HG02588 (cell line): ENCODE measurements at regions not wholly inside any gene's neighbourhood (a gene's known extent, or its start where the extent isn't known, plus 50 kb on each side); places are given as distances from the start of the nearest gene placed in this dataset.

ENCODE experiments used
- ATAC-seq: cut with Tn5 transposase; IDR thresholded peaks from one replicate; pipeline ENCODE4 v1.9.1; 2021; ENCODE audit warnings: mild to moderate bottlenecking, moderate library complexity; ENCODE audit not compliant: unreplicated experiment

DNA sequence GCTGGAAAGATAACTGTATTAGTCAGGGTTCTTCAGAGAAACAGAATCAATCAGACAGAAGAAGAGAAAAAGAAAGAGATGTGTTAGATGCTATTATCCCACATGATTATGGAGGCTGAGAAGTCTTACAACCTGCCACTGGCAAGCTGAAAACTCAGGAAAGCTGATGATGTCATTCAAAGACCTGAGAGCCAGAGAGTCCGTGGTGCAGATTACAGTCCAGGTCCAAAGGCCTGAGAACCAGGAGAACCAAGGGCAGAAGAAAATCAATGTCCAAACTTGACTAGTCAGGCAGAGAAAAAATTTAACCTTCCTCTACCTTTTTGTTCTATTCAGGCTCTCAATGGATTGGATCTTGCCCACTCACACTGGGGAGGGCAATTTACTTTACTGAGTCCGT is 172.5 kb downstream of the QDPR start:
- no peak for ATAC-seq

DNA sequence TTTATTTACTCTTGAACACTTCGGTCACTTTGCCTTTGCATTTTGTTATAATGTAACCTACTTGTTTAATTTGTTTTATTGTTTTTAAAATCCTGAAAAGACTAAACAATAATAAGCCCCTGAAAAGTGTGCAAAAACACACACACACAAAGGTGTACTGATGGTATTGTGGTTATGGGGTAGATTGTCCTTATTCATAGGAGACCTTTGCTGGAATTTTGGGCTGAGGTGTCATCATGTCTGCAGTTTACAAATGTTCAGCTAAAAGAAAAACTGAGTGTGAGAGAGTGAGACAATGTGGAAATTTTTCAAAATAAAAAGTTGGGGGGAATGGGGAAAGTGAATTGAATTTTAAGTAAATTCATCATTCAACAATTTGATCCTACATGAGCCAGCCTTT is 174.9 kb downstream of the QDPR start:
- ATAC-seq, result no peak

DNA sequence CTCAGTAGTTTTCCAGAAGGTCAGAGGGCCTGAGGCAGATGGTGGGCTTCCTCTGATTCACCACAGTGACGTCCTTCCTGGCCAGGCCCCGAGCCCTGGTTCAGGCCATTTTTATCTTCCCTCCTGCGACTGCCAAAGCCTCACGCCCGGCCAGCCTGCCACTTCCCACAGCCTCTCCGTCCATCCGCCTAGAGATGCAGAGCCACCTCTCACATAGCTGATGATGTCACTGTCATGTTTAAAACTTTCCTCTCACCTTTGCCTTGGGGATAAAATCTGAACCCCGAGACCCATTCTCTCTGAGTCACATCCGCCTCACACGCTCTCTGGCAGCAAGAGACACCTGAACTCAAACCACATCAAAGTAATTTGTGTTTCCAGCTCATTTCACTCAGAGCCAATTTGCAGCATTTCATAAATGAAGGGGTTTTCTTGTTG is 175.3 kb downstream of the QDPR start:
- no peak for ATAC-seq

DNA sequence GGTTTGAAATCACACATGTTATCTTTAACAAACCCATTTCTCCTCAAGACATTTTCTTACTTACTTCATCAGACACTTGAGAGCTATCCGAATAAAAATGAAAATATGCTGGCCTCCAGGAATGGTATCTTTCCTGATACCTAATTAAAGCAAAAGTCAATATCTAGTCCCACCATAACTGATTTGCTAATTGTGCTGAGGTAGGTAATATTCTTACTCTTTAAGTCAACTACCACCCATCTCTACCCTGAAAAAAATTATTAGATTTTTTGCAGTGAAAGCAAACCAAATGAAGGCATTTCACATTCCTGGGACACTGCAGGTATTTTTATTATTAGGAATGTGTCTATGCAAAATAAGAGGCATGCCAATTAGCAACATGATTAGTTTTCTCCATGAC is 175.8 kb downstream of the QDPR start:
- ATAC-seq, result no peak

DNA sequence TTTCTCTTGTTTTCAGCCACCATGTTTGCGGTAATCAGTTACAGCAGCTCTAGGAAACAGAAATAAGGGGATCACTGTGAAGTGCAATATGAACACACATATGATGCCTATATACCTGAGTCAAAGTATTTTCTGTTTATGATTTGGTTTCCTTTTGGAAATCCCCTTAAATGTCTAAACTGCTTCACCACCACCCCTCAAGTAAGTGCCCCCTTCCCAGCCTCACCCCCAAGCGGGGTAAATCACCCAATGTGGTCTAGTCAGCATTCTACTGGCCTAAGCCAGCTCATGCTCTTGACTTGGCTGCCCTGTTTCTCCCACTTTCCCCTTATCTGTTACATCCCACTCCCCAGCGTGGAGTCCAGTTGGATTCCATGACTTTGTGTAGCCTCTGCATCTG is 176.5 kb downstream of the QDPR start:
- no peak for ATAC-seq

DNA sequence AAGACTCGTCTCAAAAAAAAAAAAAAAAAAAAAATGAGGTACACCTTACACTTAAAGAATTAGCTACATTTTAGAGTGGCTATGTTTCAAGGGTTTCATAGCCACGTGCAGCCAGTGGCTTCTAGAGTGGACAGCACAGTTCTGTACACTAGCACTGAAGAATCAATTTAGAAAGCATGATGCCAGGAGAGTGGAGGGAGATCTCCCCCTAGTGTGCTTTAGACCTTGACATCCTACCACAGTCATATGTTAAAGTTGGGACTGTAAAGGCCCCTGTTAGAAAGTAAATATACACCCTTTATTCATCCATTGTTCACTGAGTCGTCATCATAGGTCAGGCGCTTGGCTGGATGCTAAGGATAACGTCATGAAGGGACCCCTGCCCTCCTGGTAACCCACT is 179.4 kb downstream of the QDPR start:
- no peak for ATAC-seq

DNA sequence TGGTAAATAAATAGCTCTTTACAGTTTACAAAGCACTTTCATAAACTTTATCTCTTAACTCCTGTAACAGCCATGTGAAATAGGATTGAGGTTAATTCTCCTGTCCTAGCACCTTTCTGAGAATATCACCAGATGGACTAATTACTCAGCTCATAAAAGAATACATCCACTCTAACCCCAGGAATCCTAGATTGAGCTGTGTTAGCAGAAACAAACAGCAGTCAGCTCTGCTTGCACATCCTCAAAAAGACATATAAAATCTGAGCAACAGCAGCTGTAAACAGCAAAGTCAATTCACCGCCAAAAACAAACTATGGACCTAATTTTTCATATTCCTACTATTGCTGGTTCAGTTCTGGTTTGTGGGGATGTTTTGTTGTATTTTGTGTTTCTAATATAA is 182.8 kb downstream of the QDPR start:
- no peak for ATAC-seq

DNA sequence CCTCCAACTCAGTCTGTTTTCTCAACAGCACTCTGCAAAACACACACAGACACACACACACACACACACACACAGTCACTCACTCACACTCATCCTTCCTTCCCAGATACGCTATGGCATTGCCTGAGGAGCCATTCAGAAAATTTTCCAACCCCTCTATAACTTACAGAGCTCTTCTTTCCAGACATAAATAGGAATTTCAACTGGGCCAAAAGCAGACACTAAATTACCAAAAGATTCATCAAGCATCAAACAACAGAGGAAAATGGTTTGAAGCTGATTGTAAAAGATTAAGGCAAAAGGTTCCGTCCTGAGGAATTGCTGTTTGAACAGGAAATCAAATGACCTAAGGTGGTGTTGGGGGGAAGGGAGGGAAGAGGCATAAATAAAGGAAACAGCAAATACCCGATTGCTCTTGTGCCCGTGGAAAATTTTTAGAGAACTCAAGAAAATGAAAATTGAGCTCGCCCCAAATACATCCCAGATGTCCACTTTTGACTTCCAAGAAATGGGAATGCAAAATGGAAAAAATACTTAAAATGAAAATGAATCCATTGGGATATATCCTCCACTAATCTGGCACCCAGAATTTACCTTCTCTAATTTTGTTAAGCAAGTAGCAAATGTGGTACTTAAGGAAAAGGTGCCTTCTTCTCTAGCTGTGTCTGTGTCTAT is 183.6 kb downstream of the QDPR start:
- ATAC-seq, result no peak

DNA sequence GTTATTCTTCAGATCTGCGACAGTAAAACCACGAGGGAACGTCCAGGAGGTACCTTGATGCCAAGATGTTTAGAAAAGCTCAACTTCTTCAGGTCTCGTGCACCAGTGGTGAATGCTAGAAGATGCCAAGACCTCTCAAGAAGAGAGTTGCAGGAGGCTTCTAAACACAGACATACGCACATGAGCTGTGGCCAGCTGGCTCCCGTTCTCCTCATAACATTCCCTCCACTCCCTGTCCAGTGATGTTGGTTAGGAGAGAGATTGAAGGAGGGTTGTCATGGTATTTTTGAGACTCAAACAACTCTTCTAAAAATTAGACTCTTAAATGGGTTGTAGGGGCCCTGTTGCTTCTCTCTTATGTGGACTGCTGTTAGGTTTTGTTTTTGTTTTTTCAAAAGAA is 184.3 kb downstream of the QDPR start:
- ATAC-seq, result no peak

DNA sequence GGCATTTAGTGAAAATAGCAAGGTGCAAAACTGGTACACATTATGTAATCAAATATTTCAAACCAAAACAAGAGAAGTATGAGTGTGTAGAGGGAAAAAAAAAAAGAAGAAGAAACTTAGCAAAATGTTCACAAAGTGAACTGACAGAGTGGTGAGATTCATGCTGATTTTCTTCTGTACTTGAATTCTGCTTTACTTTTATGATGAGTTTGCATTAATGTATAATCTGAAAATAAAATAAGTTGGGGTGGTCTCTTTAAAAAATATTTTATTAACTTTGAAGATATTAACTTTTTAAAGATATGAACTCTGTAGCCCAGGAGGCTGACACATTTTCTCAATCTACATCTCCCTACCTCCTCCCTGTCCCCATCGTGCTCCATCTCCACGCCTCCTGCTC is 185.1 kb downstream of the QDPR start:
- ATAC-seq, result no peak

DNA sequence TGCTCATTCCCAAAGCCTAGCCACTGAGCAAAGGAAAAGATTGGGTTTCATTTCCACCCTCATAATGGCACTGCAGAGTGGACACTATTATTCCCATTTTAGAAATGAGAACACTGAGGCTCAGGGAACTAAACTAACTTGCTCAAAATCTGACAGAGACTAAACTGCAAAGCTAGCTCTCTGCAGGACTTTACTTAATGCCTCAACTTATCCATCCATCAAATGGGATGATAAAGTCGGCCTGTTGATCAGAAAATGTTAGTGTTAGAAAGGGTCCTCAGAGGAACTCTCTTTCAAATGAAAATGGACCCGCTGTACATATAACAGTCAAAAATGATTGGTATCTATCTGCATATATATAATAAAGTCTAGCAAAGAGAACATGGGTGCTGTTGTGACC is 186.8 kb downstream of the QDPR start:
- no peak for ATAC-seq

DNA sequence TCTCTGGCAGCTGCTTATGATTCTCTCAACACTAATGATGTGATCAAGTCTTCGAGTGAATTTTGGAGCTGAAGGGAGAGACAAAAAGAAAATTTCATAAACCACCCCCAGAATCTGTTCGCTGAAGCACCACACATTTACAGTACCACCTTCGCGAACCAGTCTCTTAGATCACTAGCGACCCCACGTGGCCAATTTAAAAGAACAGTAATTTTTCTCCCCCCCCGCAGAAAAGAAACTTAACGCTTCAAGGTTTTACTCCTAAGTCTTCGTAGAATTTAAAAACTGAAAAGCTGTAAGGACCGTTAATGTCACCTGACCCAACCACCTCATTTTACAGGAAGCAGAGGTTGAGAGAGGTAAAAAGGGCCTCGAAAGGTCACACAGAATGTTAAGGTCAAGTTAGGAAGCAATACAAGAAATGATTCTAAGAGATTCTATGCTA is 187.5 kb downstream of the QDPR start:
- ATAC-seq, result no peak

DNA sequence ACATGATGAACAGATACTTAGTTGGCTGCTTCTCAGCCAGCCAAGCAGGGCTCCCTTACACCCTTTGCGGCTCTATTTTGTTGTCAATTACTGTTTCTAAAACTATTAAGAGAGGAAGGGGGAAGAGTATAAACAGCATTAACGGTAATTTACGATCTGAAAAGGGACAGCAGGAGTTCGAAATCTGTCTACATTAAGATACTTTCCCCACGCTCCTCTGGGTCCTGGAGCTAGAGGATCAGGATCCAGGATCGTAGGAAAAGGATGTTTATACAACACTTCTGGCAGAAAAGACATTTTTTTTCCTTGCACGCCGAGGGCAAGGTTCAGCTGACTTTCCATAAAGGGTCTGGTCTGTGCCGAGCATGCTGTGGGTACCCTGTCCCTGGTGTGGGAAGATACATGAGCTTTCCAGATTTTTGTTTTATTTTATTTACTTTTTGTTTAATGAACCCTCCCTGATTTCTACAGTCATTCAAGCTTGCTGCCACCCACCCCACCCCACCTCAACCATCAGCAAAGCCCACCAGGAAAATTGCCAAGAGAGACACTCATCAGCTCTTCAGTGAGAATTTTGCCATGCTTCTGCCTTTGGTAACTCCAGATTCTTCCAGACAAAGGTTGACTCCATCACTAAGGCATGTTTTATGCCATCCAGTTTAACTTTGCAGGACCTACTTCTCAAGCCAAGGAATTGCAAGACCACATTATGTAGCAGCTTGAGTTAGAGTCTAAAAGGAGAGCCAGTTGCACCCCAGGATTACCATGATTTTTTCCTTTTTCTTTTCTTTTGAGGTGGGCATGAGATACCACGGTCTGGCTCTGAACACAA is 188.1 kb downstream of the QDPR start:
- no peak for ATAC-seq

DNA sequence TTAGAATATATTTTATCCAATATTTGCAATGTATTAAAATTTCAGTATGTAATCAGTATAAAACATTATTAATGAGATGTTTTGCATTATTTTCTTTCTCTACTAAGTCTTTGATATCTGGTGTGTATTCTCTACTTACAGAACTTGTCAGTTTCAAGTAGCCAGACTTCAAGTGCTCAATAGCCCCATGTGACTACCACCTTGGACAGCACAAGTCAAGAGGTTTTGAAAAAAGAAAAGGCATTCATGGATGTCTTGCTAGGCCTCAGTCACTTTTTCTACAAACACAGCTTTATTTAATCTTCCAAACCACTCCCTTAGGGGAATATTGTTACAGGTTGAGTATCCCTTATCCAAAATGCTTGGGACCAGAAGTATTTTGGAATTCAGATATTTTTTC is 189.4 kb downstream of the QDPR start:
- no peak for ATAC-seq

DNA sequence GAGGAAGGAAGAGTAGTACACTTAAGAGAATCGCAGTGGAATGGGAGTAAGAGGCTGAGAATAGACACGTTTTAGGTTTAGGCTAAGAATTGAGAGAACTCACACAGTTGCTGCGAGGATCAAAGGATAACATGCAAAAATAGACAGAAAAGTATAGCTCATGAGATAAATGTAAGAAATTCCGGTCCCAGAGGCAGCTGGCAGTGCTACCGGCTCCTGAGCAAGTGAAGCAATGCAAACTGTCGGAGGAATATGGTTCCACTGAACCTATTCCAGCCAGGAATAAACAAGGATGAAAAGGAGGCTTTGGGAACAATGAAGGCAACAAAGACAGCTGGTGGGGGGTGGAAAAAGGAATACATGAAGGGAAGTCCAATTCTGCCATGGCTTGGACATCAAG is 191.8 kb downstream of the QDPR start:
- no peak for ATAC-seq

DNA sequence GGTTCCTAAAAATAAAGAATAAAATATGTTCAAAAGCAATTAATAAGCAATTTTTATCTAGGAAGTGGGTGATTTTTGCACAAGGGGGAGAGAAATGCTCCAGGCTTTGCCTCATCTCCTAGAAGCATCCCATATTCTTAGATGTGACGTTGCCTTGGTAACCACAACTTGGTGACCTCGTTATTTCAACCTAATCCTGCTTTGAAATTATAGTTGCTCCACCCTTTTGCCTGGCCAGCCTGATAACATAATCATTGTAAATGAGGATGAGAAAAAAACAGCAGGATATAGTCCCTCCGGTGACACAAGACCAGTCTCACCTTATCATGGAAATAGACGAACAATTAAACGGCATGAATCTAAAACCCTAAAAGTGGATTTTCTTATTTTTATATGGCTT is 194.4 kb downstream of the QDPR start:
- no peak for ATAC-seq

DNA sequence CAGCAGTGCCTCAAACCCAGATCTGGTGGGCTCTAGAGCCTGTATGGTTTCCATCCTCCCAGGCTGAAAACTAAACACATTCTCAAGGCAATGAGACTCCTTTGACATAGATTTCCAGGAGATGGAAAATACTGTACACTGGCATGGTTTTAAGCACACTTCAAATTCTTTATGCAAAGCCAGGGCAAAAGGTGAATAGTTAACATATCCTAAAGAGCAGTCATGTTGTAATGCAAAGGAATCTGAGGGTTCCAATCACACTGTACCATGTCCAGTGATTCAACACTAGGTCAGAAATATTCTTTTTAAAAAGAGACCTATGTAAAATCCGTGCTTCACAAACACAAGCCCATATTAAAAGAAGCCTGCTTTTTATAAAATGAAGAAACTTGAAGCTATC is 195.3 kb downstream of the QDPR start:
- ATAC-seq, result no peak

DNA sequence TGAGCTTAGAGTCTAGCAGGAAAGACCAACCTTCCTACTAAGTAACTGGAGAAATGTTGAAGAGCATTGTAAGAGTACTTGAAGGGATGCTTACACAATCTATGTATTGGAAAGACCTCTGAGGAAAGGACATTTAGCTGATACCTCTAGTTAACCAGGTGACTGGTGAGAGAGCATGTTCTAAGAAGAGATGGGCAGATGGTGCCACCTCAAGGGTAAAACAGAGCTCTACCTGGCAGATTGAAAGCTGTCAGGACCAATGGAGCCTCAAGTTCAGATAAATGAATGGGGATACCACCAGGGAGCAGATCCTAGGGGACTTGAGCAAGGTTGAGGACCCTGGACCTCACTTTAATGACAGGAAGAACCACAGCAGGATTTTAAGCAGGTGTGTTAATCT is 196.4 kb downstream of the QDPR start:
- ATAC-seq, result no peak

DNA sequence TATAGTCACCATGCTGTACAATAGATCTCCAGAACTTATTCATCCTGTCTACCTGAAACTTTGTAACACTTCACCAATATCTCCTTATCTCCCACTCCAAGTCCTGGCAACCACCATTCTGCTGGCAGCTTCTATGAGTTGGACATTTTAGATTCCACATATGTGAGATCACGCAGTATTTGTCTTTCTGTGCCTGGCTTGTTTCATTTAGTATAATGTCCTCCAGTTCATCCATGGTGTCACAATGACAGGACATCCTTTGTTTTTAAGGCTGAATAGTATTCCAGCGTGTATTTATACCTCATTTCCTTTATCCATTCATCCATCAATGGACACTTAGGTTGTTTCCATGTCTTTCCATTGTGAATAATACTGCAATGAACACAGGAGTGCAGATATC is 198.7 kb downstream of the QDPR start:
- no peak for ATAC-seq

DNA sequence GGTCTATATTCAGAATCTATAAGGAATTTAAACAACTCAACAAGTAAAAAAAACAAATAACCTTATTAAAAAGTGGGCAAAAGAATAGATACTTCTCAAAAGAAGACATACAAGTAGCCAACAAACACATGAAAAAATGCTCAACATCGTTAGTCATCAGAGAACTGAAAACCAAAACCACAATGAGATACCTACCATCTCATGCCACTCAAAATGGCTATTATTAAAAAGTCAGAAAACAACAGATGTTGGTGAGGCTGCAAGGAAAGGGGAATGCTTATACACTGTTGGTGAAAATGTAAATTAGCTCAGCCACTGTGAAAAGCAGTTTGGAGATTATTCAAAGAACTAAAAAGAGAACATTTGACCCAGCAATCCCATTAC is 201.6 kb downstream of the QDPR start:
- ATAC-seq, result no peak

DNA sequence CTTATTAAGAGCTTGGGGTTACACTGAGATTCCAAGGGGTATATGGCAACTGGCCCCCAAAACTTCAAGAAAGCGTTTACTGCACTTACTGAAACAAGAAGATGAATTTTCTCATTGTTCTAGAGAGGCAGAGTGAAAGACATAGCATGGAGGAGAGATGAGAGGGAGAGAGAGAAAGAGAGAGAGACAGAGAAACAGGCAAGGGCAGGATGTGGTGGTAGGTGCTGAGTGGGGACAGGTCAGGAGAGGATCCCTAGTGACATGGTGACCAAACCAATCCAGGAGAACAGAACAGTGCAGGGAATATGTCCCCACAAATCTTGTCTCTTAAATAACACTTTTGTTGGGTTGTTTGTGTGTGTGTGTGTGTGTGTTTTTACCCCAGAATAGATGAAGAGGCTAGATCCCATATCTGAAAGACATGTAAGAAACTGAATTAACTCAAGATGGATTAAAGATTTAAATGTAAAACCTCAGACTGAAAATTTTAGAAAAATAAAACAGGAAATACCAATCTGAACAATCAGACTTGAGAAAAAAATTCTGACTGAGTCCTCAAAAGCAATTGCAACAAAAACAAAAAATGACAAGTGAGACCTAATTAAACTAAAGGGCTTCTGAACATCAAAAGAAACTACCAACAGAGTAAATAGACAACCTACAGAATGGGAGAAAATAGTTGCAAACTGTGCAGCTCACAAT is 202.2 kb downstream of the QDPR start:
- no peak for ATAC-seq

DNA sequence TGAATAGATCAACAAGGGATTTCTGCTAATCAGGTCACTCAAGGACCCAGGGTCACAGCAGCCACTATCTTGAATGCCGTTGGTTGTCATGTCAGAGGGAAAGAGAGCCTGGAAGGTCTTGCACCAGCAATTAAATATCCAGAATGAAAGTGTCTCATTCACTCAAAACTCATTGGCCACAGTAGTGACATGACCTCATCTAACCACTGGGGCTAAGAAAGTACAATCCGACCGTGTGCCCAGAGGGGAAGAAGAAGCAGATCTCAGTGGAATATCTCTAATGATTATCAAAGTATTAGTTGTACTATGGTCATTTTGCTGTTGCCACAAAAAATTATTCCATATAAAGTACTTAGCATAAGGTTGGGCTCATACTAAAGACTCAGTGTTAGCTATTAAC is 210.0 kb downstream of the QDPR start:
- ATAC-seq, result no peak
